ENCODE measurements at regions not wholly inside any gene's neighbourhood (a gene's known extent, or its start where the extent isn't known, plus 50 kb on each side); places are given as distances from the start of the nearest gene placed in this dataset.

DNA sequence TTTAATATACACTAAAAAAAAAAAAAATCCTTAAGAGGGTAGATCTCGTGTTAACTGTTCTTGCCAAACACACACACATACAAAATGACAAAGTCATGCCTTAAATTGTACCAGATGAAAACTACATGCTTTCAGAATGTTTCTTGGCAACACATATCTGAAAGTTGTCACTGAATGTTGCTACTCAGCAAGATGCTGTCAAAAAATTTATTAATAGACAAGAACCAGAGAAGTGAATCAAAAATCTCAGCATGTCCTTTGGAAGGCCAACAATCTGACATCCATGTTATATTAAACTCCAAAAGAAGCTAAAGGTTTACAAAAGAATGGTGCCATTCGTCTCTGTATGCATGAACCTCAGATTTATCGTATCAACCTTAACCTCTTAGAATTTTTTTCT, 1746.2 kb upstream of the PRR20A start:
- peaks cover 3 to 56% (median 24%) of the 10 kb centered on the region in 6 donors for H3K9me3 Mint-ChIP-seq
- H3K27me3 Mint-ChIP-seq (ENCODE audit: low read depth in 3 of 3) = no peaks in the 10 kb centered on the region
- H3K4me3 Mint-ChIP-seq = no peak overlapping the region
- no peaks in the 10 kb centered on the region for H3K4me1 Mint-ChIP-seq
- H3K36me3 Mint-ChIP-seq = no peaks in the 10 kb centered on the region
- DNase-seq = no peak
- no peak overlapping the region for H3K27ac Mint-ChIP-seq

DNA sequence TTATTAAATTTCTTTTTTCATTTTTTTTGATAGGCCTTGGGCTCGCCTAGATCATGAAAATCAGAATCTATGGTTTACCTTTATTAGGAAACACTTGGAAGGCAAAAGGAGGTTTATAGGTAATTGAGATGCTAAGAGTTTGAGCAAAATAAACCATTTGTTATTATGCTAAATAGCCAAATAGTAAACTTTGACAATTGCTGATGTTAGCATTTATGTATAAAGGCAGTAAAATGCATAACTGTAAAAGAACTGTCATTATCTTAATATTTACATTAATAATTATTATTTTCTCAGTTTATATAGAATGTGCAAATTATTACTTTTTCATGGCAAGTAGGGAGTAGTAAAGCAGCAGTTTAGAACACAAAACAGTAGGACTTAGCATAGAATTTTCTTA, 1737.8 kb upstream of the PRR20A start:
- no peak for DNase-seq
- H3K4me1 Mint-ChIP-seq = no peaks in the 10 kb centered on the region
- H3K4me3 Mint-ChIP-seq = no peak overlapping the region
- H3K27me3 Mint-ChIP-seq (ENCODE audit: low read depth in 3 of 3) = no peaks in the 10 kb centered on the region
- peaks cover 2 to 38% (median 23%) of the 10 kb centered on the region in 6 donors for H3K9me3 Mint-ChIP-seq
- no peaks in the 10 kb centered on the region for H3K36me3 Mint-ChIP-seq
- H3K27ac Mint-ChIP-seq = no peak overlapping the region

DNA sequence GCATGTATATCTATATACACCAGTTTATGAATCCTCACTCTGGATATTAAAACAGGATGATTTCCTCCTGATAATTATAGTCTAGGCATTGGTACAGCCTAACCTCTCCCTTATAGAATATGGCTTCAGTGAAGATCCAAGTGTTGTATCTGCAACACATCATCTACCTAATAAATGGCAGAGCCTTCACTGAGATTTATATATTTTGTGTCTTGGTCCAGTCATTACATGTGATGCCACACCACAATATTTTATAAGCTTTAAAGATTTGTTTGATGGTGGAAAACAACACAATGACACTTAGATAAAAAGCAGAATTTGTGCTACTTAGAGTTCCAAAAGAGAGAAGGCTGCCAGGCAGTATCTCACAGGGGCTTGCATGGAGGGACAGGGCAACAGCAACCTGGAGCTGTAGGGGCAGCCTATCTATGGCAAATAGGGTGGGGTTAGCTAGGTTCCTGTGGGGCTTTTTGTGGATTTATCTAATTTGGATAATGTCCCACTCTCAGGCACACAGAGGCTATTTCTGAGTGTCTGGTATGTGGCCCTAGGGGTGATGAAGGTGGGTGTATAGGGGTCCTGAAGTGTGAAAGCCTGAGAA, 1736.7 kb upstream of the PRR20A start:
- no peaks in the 10 kb centered on the region for H3K4me1 Mint-ChIP-seq
- H3K27ac Mint-ChIP-seq = no peak overlapping the region
- H3K4me3 Mint-ChIP-seq = no peak overlapping the region
- DNase-seq = no peak
- H3K36me3 Mint-ChIP-seq = no peaks in the 10 kb centered on the region
- no peaks in the 10 kb centered on the region for H3K27me3 Mint-ChIP-seq (ENCODE audit: low read depth in 3 of 3)
- H3K9me3 Mint-ChIP-seq = peaks cover 2 to 45% (median 27%) of the 10 kb centered on the region in 6 donors

DNA sequence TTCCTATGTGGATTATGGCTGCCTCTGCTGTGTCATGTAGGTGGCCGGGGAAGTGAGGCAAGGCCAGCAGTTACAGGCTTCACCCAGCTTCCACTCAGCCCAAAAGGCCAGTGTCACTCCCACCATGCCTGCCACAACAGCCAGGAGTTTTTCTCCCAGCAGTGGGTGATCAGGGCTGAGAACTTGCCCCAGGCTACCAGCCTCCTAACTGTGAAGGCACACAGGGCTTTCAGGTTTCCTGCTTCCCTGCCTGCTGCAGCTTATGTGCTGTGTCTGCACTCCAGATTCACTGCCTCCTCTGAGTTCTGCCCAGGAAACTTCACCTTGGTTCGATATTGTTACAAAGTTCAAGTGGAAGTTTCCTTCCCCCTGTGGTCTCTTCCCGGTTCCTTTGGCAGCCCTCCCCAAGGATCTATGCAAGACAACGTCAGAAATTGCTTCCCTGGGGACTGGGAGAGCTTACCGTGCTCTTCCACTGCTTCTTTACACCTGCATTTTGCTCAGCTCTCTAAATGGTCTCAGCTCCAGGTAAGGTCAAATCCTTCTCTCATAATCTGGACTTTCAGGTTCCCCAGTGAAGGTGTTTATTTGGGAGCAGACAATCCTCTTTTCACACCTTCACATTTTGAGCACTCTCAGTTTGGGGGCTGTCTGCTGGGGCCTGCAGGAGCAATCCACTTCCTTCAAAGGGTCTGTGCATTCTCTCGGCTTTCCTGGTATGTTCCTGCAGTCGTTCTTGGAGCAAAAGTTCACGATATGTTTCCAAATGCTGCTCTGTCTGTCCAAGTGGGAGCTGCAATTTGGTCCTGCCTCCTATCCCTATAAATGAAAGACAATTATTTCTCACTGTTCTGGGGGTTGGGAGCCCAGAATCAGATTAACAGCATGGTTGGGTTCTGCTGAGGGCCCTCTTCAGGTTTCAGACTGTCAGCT, 1730.1 kb upstream of the PRR20A start:
- Mint-ChIP-seq H3K9me3 (peaks cover 0 to 45% (median 24%) of the 10 kb centered on the region in 6 donors), H3K4me3 (no peak overlapping the region), H3K27me3 (ENCODE audit: low read depth in 3 of 3) (no peaks in the 10 kb centered on the region), H3K27ac (no peak overlapping the region), H3K4me1 (no peaks in the 10 kb centered on the region), H3K36me3 (peaks cover 0 to 3% (median 0%) of the 10 kb centered on the region in 3 donors)
- DNase-seq = no peak

DNA sequence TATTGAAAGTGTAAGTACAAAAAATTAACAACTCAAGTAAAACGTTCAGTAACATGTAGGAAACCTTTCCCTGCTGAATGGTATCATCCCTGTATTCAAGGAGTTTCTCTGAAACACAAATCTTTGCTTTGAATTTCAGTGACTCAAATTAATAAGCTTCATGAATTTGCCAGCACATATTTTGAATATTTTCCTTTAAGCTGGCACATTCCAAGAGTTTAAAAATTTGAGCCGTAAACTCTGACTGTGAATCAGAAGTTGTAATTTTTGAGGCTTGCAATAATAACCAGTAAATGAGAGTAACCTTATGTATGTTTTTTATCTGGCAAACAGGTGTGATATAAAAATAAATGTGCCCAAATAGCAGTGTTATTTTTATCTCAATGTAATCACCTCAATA, 1722.6 kb upstream of the PRR20A start:
- no peak overlapping the region for H3K4me3 Mint-ChIP-seq

DNA sequence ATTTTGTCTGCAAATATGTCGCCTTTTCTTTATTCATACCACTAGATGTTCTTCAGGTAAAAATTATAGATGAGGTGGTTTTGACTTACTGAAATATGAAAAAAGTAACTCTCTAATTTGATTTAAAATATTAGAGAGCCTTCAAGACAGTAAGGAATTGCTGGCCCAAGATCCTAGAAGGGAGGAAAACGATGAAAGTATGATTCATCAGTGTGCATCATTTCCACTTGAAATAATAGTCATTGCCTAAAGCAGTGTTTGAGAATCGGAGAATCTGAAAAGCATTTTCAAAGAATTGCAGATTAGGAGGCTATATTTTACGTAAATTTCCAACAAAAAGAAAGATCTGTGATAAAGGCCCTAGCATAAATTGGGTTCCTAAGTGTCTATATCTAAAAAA, 1707.9 kb upstream of the PRR20A start:
- no peak overlapping the region for H3K4me3 Mint-ChIP-seq
- no peaks in the 10 kb centered on the region for H3K4me1 Mint-ChIP-seq
- no peaks in the 10 kb centered on the region for H3K36me3 Mint-ChIP-seq
- H3K27ac Mint-ChIP-seq = no peak overlapping the region
- no peak for DNase-seq
- H3K27me3 Mint-ChIP-seq (ENCODE audit: low read depth in 3 of 3) = peaks cover 0 to 2% (median 0%) of the 10 kb centered on the region in 3 donors
- H3K9me3 Mint-ChIP-seq = peaks cover 2 to 61% (median 34%) of the 10 kb centered on the region in 6 donors

More for the DNA sequence above, 1722.6 kb upstream of the PRR20A start:
- Mint-ChIP-seq H3K36me3 (no peaks in the 10 kb centered on the region), H3K4me1 (no peaks in the 10 kb centered on the region), H3K27ac (no peak overlapping the region), H3K27me3 (ENCODE audit: low read depth in 3 of 3) (no peaks in the 10 kb centered on the region), H3K9me3 (peaks cover 2 to 30% (median 10%) of the 10 kb centered on the region in 6 donors)
- no peak for DNase-seq

DNA sequence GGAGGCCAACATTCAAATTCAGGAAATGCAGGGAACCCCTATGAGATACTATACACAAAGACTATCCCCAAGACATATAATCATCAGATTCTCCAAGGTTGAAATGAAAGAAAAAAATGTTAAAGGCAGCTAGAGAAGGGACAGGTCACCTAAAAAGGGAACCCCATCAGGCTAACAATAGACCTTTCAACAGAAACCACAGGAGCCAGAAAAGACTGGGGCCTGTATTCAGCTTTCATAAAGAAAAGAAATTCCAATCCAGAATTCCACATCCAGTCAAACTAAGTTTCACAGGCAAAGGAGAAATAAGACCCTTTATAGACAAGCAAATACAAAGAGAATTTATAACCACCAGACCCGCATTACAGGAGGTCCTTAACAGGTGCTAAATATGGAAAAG, 1703.6 kb upstream of the PRR20A start:
- no peak for DNase-seq
- Mint-ChIP-seq H3K4me3 (no peak overlapping the region), H3K27me3 (ENCODE audit: low read depth in 3 of 3) (no peaks in the 10 kb centered on the region), H3K4me1 (no peaks in the 10 kb centered on the region), H3K9me3 (peaks cover 4 to 60% (median 33%) of the 10 kb centered on the region in 6 donors), H3K27ac (no peak overlapping the region), H3K36me3 (no peaks in the 10 kb centered on the region)

DNA sequence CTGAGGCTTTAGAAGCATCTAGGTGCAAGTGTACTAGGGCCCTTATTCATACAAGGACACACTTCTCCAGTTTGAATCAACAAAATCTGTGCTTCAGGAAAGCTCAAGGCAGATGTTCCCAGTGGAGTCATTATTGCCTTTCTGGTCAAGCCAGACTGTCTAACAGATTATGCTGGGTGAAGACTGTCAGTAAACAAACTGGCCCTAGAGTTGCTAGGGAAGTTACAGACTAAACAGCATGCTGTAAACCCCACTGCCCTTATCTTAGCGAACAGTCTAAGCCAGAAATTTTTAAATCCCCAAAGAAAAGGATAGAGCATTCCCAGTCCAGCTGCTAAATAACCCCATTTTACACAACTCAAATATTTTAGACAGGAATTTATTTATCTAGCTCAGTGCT, 1701.3 kb upstream of the PRR20A start:
- no peaks in the 10 kb centered on the region for H3K4me1 Mint-ChIP-seq
- H3K27ac Mint-ChIP-seq = no peak overlapping the region
- no peaks in the 10 kb centered on the region for H3K27me3 Mint-ChIP-seq (ENCODE audit: low read depth in 3 of 3)
- H3K4me3 Mint-ChIP-seq = no peak overlapping the region
- no peaks in the 10 kb centered on the region for H3K36me3 Mint-ChIP-seq
- peaks cover 4 to 52% (median 28%) of the 10 kb centered on the region in 6 donors for H3K9me3 Mint-ChIP-seq
- DNase-seq = no peak

DNA sequence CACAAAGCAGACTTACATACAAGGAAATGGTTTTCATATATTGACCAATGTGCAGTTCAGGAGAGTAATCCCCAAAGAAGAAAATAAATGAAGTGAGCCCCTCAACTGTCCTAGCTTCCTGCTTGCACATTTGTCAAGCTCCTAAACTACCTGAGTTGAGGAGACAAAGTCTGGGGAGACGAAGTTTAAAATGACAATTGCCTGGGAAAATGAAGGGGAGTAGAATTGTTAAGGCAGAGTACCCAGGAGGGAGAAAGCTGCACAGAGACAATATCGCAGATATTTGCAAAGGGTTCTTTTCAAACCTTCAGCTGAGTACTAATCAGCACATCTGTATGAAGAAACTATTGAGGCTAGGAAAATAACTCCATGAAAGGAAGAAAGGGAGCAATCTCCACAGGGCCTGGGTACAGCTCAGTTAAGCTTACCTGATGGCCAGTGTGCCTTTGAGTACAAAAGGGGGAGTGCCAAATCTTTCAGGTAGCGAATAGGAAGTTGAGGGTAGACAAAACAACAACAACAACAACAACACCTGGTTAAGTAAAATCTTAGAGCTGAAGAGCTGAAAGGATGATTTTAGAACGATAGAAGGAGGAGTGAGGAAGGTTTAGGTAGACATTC, 1700.1 kb upstream of the PRR20A start:
- peaks cover 4 to 49% (median 22%) of the 10 kb centered on the region in 6 donors for H3K9me3 Mint-ChIP-seq
- no peaks in the 10 kb centered on the region for H3K27me3 Mint-ChIP-seq (ENCODE audit: low read depth in 3 of 3)
- no peaks in the 10 kb centered on the region for H3K4me1 Mint-ChIP-seq
- no peak overlapping the region for H3K27ac Mint-ChIP-seq
- H3K4me3 Mint-ChIP-seq = no peak overlapping the region
- no peak for DNase-seq
- no peaks in the 10 kb centered on the region for H3K36me3 Mint-ChIP-seq

DNA sequence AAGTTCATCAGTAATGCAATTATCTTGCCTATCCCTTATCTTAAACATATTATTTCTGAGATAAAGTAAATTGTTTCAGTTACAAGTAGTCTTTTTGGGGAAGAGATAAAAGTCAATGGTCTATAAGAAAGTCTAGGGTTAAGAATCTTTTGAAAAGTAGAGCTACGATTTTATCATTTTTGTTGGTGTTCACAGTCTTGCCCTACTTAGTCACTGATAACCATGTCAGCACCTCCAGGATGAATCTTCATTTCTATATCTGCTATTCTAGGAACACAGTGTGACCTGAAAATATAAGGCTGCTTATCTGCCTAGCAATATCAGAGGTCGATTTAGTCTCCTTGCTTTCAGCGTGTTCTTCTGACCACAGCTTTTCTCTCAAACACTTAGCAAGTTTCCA, 1676.5 kb upstream of the PRR20A start:
- peaks cover 0 to 5% (median 0%) of the 10 kb centered on the region in 3 donors for H3K36me3 Mint-ChIP-seq
- peaks cover 0 to 4% (median 3%) of the 10 kb centered on the region in 3 donors for H3K27me3 Mint-ChIP-seq (ENCODE audit: low read depth in 3 of 3)
- H3K4me3 Mint-ChIP-seq = no peak overlapping the region
- no peak overlapping the region for H3K27ac Mint-ChIP-seq
- no peak for DNase-seq
- peaks cover 9 to 48% (median 22%) of the 10 kb centered on the region in 6 donors for H3K9me3 Mint-ChIP-seq
- H3K4me1 Mint-ChIP-seq = no peaks in the 10 kb centered on the region

DNA sequence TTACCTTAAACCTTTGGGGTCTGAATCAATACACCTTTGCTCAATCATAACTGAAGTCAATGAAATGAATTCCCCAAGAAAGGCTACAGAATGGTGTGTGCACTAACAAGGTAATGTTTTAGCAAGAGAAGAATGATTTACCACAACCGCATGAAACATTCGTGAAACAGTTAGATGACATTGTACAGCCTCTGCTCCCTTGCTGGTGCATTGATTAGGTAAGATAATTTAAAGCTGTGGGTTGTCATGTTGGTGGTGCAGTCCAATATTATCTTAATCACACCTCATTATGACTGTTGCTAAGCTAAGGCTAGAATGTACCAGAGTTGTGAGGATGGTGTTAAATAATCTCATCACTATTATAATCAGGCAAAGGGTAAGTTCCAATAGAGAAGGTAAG, 1673.2 kb upstream of the PRR20A start:
- Mint-ChIP-seq H3K9me3 (peaks cover 5 to 57% (median 26%) of the 10 kb centered on the region in 6 donors), H3K4me3 (no peak overlapping the region), H3K4me1 (no peaks in the 10 kb centered on the region), H3K36me3 (no peaks in the 10 kb centered on the region), H3K27ac (no peak overlapping the region), H3K27me3 (ENCODE audit: low read depth in 3 of 3) (peaks cover 0 to 2% (median 0%) of the 10 kb centered on the region in 3 donors)
- no peak for DNase-seq

DNA sequence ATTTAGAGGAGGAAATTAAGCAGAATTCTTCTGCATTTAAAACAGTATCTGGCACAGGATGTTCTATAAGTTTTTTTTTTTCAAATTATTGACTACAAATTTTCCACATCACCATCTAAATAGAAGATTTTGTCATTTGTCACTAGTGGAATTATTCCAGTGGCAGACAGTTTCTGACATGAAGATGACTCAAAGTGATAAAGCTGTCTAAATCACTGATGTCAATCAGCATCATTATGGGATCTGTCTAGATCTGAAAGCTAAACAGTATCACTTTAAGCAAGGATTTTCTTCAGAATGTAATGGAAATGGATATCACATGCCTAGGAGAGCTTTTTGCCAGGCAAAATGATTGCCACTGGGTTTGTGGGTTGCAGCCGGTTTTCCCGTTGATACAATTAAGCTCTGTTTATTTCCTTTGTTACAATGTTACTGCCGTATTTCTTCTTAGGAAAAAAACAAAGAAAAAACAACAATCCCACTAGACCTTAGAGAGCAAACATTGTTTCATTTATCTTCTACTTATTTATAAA, 1657.0 kb upstream of the PRR20A start:
- H3K9me3 Mint-ChIP-seq = peaks cover 7 to 49% (median 28%) of the 10 kb centered on the region in 6 donors

DNA sequence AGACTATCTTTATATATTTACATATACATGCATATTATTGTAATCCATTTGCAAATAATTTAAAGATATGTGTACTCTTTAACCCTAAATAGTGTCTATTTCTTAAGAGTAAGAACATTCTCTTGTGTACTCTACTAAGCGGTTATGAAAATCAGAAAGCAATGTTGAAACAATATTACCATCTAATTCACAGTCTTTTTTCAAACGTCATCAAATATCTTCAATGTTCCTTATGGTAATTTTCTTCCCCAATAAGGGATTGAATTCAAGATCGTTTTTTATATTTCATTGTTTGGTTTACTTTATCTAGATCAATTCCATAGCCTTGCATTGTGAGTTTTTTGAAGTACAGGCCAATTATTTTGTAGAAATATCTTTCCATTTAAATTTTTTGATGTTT, 1647.4 kb upstream of the PRR20A start:
- H3K27me3 Mint-ChIP-seq (ENCODE audit: low read depth in 3 of 3) = peaks cover 0 to 2% (median 0%) of the 10 kb centered on the region in 3 donors
- H3K4me3 Mint-ChIP-seq = no peak overlapping the region
- DNase-seq = no peak
- no peak overlapping the region for H3K27ac Mint-ChIP-seq
- peaks cover 14 to 37% (median 25%) of the 10 kb centered on the region in 6 donors for H3K9me3 Mint-ChIP-seq
- H3K4me1 Mint-ChIP-seq = no peaks in the 10 kb centered on the region
- H3K36me3 Mint-ChIP-seq = no peaks in the 10 kb centered on the region

More for the DNA sequence above, 1657.0 kb upstream of the PRR20A start:
- Mint-ChIP-seq H3K36me3 (no peaks in the 10 kb centered on the region), H3K4me3 (no peak overlapping the region), H3K27ac (no peak overlapping the region), H3K27me3 (ENCODE audit: low read depth in 3 of 3) (peaks cover 0 to 2% (median 0%) of the 10 kb centered on the region in 3 donors), H3K4me1 (no peaks in the 10 kb centered on the region)
- DNase-seq = no peak

DNA sequence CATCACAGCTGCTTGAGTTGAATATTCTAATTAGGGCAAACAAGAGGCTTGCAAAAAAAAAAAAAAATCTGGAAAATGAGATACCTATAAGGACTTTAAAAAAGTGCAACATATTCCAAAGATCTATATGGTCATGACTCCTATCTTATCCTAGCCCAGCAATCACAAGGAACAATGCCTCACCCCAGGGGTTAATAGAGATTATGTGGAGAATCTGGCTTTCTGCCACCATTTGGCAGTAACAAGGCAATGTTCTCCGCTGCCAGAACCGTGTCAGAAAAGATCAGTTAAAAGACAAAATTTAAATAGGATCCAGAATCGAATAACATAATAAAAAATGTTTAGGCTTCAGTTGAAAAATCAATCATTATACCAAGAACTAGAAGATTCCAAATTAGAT, 1643.2 kb upstream of the PRR20A start:
- Mint-ChIP-seq H3K27me3 (ENCODE audit: low read depth in 3 of 3) (peaks cover 0 to 2% (median 0%) of the 10 kb centered on the region in 3 donors), H3K4me1 (no peaks in the 10 kb centered on the region), H3K36me3 (no peaks in the 10 kb centered on the region), H3K9me3 (peaks cover 12 to 46% (median 29%) of the 10 kb centered on the region in 6 donors), H3K4me3 (no peak overlapping the region), H3K27ac (no peak overlapping the region)
- DNase-seq = no peak

Measured in immature natural killer cell (primary cell).